Stimulated activated naive CD8-positive, alpha-beta T cell treated with anti-CD3 and anti-CD28 coated beads, Interleukin-15, amount 100 ng/mL, for 72 hours (primary cell): ENCODE measurements at regions not wholly inside any gene's neighbourhood (a gene's known extent, or its start where the extent isn't known, plus 50 kb on each side); places are given as distances from the start of the nearest gene placed in this dataset.
"Not testable (repeated sequence)": the region's sequence is repeated elsewhere in the genome, so short reads cannot be mapped to it uniquely, and the experiment has no call there.

Experiments used
- ATAC-seq: fragments of 150-1000 bp; cut with Tn5 transposase; 2 replicates; pipeline ENCODE4 v1.10.0; 2021; ENCODE audit warnings: mild to moderate bottlenecking, moderate library complexity
- DNase-seq, 2 donors: peaks; one replicate each; pipeline ENCODE4 v3.0.0; 2021 to 2022
- H3K27ac Mint-ChIP-seq, 2 donors: one replicate each; pipeline ENCODE4 v1.8.0; 2022; ENCODE audit warnings: mild to moderate bottlenecking in 2 of 2, mixed read lengths in 2 of 2, moderate library complexity in 2 of 2
- H3K27me3 Mint-ChIP-seq: one replicate; pipeline ENCODE4 v1.8.0; 2022; ENCODE audit warnings: mixed read lengths
- H3K4me1 Mint-ChIP-seq: one replicate; pipeline ENCODE4 v1.8.0; 2022; ENCODE audit warnings: mild to moderate bottlenecking, mixed read lengths
- H3K4me3 Mint-ChIP-seq, 2 donors: one replicate each; pipeline ENCODE4 v1.8.0; 2022; ENCODE audit warnings: mild to moderate bottlenecking in 2 of 2, mixed read lengths in 2 of 2, moderate library complexity in 1 of 2
- H3K9me3 Mint-ChIP-seq, 2 donors: one replicate each; pipeline ENCODE4 v1.8.0; 2022; ENCODE audit warnings: mixed read lengths in 2 of 2

- no peak overlapping the region for H3K27ac Mint-ChIP-seq
- H3K4me3 Mint-ChIP-seq, result no peak overlapping the region
- ATAC-seq (no peak), DNase-seq (no peak)
- H3K4me1 Mint-ChIP-seq, result no peaks in the 10 kb centered on the region
- H3K9me3 Mint-ChIP-seq, result no peaks in the 10 kb centered on the region
- peaks cover 24% of the 10 kb centered on the region for H3K27me3 Mint-ChIP-seq
These were observed 186.9 kb downstream of the RRAGC start for GRCh38 chr1:38672692-38673091.

GRCh38 chr1:38671221-38671620 is 188.4 kb downstream of the RRAGC start:
- DNase-seq (no peak), ATAC-seq (no peak)
- peaks cover 29% of the 10 kb centered on the region for H3K27me3 Mint-ChIP-seq
- H3K4me3 Mint-ChIP-seq, result no peak overlapping the region
- no peak overlapping the region for H3K27ac Mint-ChIP-seq
- no peaks in the 10 kb centered on the region for H3K9me3 Mint-ChIP-seq
- no peaks in the 10 kb centered on the region for H3K4me1 Mint-ChIP-seq

- no peak for ATAC-seq
- no peak overlapping the region for H3K4me3 Mint-ChIP-seq
- no peak overlapping the region for H3K27ac Mint-ChIP-seq
- H3K4me1 Mint-ChIP-seq, result no peaks in the 10 kb centered on the region
- no peak for DNase-seq
- peaks cover 0 to 1% of the 10 kb centered on the region in 2 donors for H3K9me3 Mint-ChIP-seq
- H3K27me3 Mint-ChIP-seq, result peaks cover 30% of the 10 kb centered on the region
These were observed 188.9 kb downstream of the RRAGC start for GRCh38 chr1:38670544-38671122.

- ATAC-seq (no peak), DNase-seq (no peak)
- Mint-ChIP-seq H3K4me3 (no peak overlapping the region), H3K9me3 (peaks cover 5 to 9% of the 10 kb centered on the region in 2 donors), H3K27ac (no peak overlapping the region), H3K27me3 (peaks cover 54% of the 10 kb centered on the region), H3K4me1 (no peaks in the 10 kb centered on the region)
These were observed 191.9 kb downstream of the RRAGC start for GRCh38 chr1:38667626-38668025.

GRCh38 chr1:38662126-38662525 is 197.4 kb downstream of the RRAGC start:
- Mint-ChIP-seq H3K9me3 (peaks cover 9 to 14% of the 10 kb centered on the region in 2 donors), H3K4me3 (no peak overlapping the region), H3K27me3 (peaks cover 52% of the 10 kb centered on the region), H3K27ac (no peak overlapping the region), H3K4me1 (no peaks in the 10 kb centered on the region)
- no peak for DNase-seq
- ATAC-seq, result no peak

GRCh38 chr1:38658883-38659282 is 200.7 kb downstream of the RRAGC start:
- Mint-ChIP-seq H3K27me3 (peaks cover 54% of the 10 kb centered on the region), H3K27ac (no peak overlapping the region), H3K9me3 (peaks cover 0 to 9% of the 10 kb centered on the region in 2 donors), H3K4me3 (no peak overlapping the region), H3K4me1 (no peaks in the 10 kb centered on the region)
- ATAC-seq (no peak), DNase-seq (no peak)

- Mint-ChIP-seq H3K4me3 (no peak overlapping the region), H3K27ac (no peak overlapping the region), H3K27me3 (peaks cover 49% of the 10 kb centered on the region), H3K9me3 (peaks cover 0 to 9% of the 10 kb centered on the region in 2 donors), H3K4me1 (no peaks in the 10 kb centered on the region)
- DNase-seq, result no peak
- ATAC-seq, result no peak
These were observed 201.7 kb downstream of the RRAGC start for GRCh38 chr1:38657873-38658272.

GRCh38 chr1:38657207-38657840 is 202.2 kb downstream of the RRAGC start:
- no peaks in the 10 kb centered on the region for H3K4me1 Mint-ChIP-seq
- no peak for ATAC-seq
- H3K9me3 Mint-ChIP-seq, result peaks cover 0 to 9% of the 10 kb centered on the region in 2 donors
- H3K4me3 Mint-ChIP-seq, result no peak overlapping the region
- H3K27ac Mint-ChIP-seq, result no peak overlapping the region
- DNase-seq, result no peak
- H3K27me3 Mint-ChIP-seq, result peaks cover 44% of the 10 kb centered on the region

GRCh38 chr1:38656726-38657125 is 202.8 kb downstream of the RRAGC start:
- ATAC-seq, result no peak
- peaks cover 38% of the 10 kb centered on the region for H3K27me3 Mint-ChIP-seq
- H3K9me3 Mint-ChIP-seq, result peaks cover 0 to 9% of the 10 kb centered on the region in 2 donors
- no peak for DNase-seq
- H3K4me1 Mint-ChIP-seq, result no peaks in the 10 kb centered on the region
- no peak overlapping the region for H3K27ac Mint-ChIP-seq
- no peak overlapping the region for H3K4me3 Mint-ChIP-seq

- Mint-ChIP-seq H3K4me3 (no peak overlapping the region), H3K27ac (no peak overlapping the region), H3K9me3 (no peaks in the 10 kb centered on the region), H3K4me1 (no peaks in the 10 kb centered on the region), H3K27me3 (peaks cover 43% of the 10 kb centered on the region)
- no peak for DNase-seq
- no peak for ATAC-seq
These were observed 207.4 kb downstream of the RRAGC start for GRCh38 chr1:38652217-38652616.

- Mint-ChIP-seq H3K9me3 (no peaks in the 10 kb centered on the region), H3K27ac (no peak overlapping the region)
These were observed 207.9 kb downstream of the RRAGC start for GRCh38 chr1:38651669-38652068.

GRCh38 chr1:38648417-38648816 is 211.2 kb downstream of the RRAGC start:
- H3K27ac Mint-ChIP-seq, result no peak overlapping the region
- H3K9me3 Mint-ChIP-seq, result peaks cover 0 to under 1% of the 10 kb centered on the region in 2 donors
- no peak for ATAC-seq
- H3K27me3 Mint-ChIP-seq, result peaks cover 22% of the 10 kb centered on the region
- H3K4me1 Mint-ChIP-seq, result no peaks in the 10 kb centered on the region
- no peak overlapping the region for H3K4me3 Mint-ChIP-seq
- DNase-seq, result no peak

More at GRCh38 chr1:38651669-38652068, 207.9 kb downstream of the RRAGC start:
- ATAC-seq, result no peak
- Mint-ChIP-seq H3K4me1 (no peaks in the 10 kb centered on the region), H3K4me3 (no peak overlapping the region), H3K27me3 (peaks cover 37% of the 10 kb centered on the region)
- DNase-seq, result no peak

- H3K4me3 Mint-ChIP-seq, H3K4me1 Mint-ChIP-seq, ATAC-seq, DNase-seq, H3K27ac Mint-ChIP-seq: not testable (repeated sequence)
- peaks cover 22% of the 10 kb centered on the region for H3K27me3 Mint-ChIP-seq
- peaks cover 0 to 11% of the 10 kb centered on the region in 2 donors for H3K9me3 Mint-ChIP-seq
These were observed 212.2 kb downstream of the RRAGC start for GRCh38 chr1:38647341-38647740.

GRCh38 chr1:38644092-38644491 is 215.5 kb downstream of the RRAGC start:
- peaks cover 5 to 26% of the 10 kb centered on the region in 2 donors for H3K9me3 Mint-ChIP-seq
- no peaks in the 10 kb centered on the region for H3K4me1 Mint-ChIP-seq
- DNase-seq, result no peak
- no peak for ATAC-seq
- peaks cover 18% of the 10 kb centered on the region for H3K27me3 Mint-ChIP-seq
- no peak overlapping the region for H3K4me3 Mint-ChIP-seq
- H3K27ac Mint-ChIP-seq, result no peak overlapping the region

- H3K9me3 Mint-ChIP-seq, result peaks cover 5 to 26% of the 10 kb centered on the region in 2 donors
- no peak for ATAC-seq
- no peak for DNase-seq
- no peak overlapping the region for H3K4me3 Mint-ChIP-seq
- H3K27me3 Mint-ChIP-seq, result peaks cover 22% of the 10 kb centered on the region
- H3K4me1 Mint-ChIP-seq, result no peaks in the 10 kb centered on the region
- no peak overlapping the region for H3K27ac Mint-ChIP-seq
These were observed 217.9 kb downstream of the RRAGC start for GRCh38 chr1:38641661-38642060.

- H3K9me3 Mint-ChIP-seq, result peaks cover 5 to 26% of the 10 kb centered on the region in 2 donors
- no peaks in the 10 kb centered on the region for H3K4me1 Mint-ChIP-seq
- no peak overlapping the region for H3K4me3 Mint-ChIP-seq
- no peak overlapping the region for H3K27ac Mint-ChIP-seq
- no peak for DNase-seq
- no peak for ATAC-seq
- H3K27me3 Mint-ChIP-seq, result peaks cover 32% of the 10 kb centered on the region
These were observed 219.2 kb downstream of the RRAGC start for GRCh38 chr1:38640371-38640770.

- Mint-ChIP-seq H3K27me3 (peaks cover 29% of the 10 kb centered on the region), H3K4me1 (no peaks in the 10 kb centered on the region), H3K27ac (no peak overlapping the region), H3K9me3 (peaks cover 0 to 6% of the 10 kb centered on the region in 2 donors), H3K4me3 (no peak overlapping the region)
- no peak for ATAC-seq
- DNase-seq, result no peak
These were observed 231.3 kb downstream of the RRAGC start for GRCh38 chr1:38628241-38628640.
